ENCODE measurements at regions not wholly inside any gene's neighbourhood (a gene's known extent, or its start where the extent isn't known, plus 50 kb on each side); places are given as distances from the start of the nearest gene placed in this dataset.

- no peak overlapping the region for H3K9ac ChIP-seq (ENCODE audit: low read length)
- no peak overlapping the region for H3K4me3 ChIP-seq (ENCODE audit: low read depth, low read length, poor library complexity, severe bottlenecking)
- H3K79me2 ChIP-seq (ENCODE audit: insufficient read depth, low read length), result no peaks in the 10 kb centered on the region
- no peak overlapping the region for H3K27ac ChIP-seq (ENCODE audit: low read depth, low read length, poor library complexity, severe bottlenecking)
- no peaks in the 10 kb centered on the region; the same call in 1 of the 2 replicates for H3K27me3 ChIP-seq (ENCODE audit: insufficient read depth, low read length)
- H3F3A ChIP-seq (ENCODE audit: insufficient read depth, low read length), result no peaks in the 10 kb centered on the region
- no peaks in the 10 kb centered on the region for H3K4me1 ChIP-seq (ENCODE audit: insufficient read depth, low read length, severe bottlenecking)
- H3K9me3 ChIP-seq (ENCODE audit: low read length), result no peaks in the 10 kb centered on the region
- no peak overlapping the region for H3K4me2 ChIP-seq (ENCODE audit: low read length)
- no peaks in the 10 kb centered on the region for H3K9me2 ChIP-seq (ENCODE audit: low read depth, low read length)
- no peak for TF ChIP-seq EZH2 (IDR thresholded peaks at IDR 0.05; ENCODE audit: borderline replicate concordance, low read length)
- TF ChIP-seq CTCF (IDR thresholded peaks at IDR 0.05; ENCODE audit: low read length), result no peak
- H2AFZ ChIP-seq (ENCODE audit: low read length), result no peak overlapping the region
- H4K20me1 ChIP-seq (ENCODE audit: insufficient read depth, low read length), result no peaks in the 10 kb centered on the region
- H3K36me3 ChIP-seq (ENCODE audit: insufficient read depth, low read length), result no peaks in the 10 kb centered on the region
These were observed 111.1 kb upstream of the ANO1 start for GRCh38 chr11:69966910-69967483.

GRCh38 chr11:69967484-69967883 lies 110.6 kb upstream of the ANO1 start:
- no peaks in the 10 kb centered on the region for H4K20me1 ChIP-seq (ENCODE audit: insufficient read depth, low read length)
- H3K4me2 ChIP-seq (ENCODE audit: low read length), result no peak overlapping the region
- no peaks in the 10 kb centered on the region for H3F3A ChIP-seq (ENCODE audit: insufficient read depth, low read length)
- H2AFZ ChIP-seq (ENCODE audit: low read length), result no peak overlapping the region
- H3K4me1 ChIP-seq (ENCODE audit: insufficient read depth, low read length, severe bottlenecking), result no peaks in the 10 kb centered on the region
- no peaks in the 10 kb centered on the region for H3K36me3 ChIP-seq (ENCODE audit: insufficient read depth, low read length)
- no peaks in the 10 kb centered on the region for H3K9me3 ChIP-seq (ENCODE audit: low read length)
- H3K27me3 ChIP-seq (ENCODE audit: insufficient read depth, low read length), result peaks cover 4% of the 10 kb centered on the region; the same call in 1 of the 2 replicates
- no peaks in the 10 kb centered on the region for H3K9me2 ChIP-seq (ENCODE audit: low read depth, low read length)
- no peak overlapping the region for H3K27ac ChIP-seq (ENCODE audit: low read depth, low read length, poor library complexity, severe bottlenecking)
- H3K79me2 ChIP-seq (ENCODE audit: insufficient read depth, low read length), result no peaks in the 10 kb centered on the region
- no peak overlapping the region for H3K9ac ChIP-seq (ENCODE audit: low read length)
- no peak overlapping the region for H3K4me3 ChIP-seq (ENCODE audit: low read depth, low read length, poor library complexity, severe bottlenecking)
- TF ChIP-seq CTCF (IDR thresholded peaks at IDR 0.05; ENCODE audit: low read length), result no peak

GRCh38 chr11:69968396-69969347 lies 109.4 kb upstream of the ANO1 start:
- H3K9me2 ChIP-seq (ENCODE audit: low read depth, low read length), result no peaks in the 10 kb centered on the region
- peaks cover 4% of the 10 kb centered on the region; the same call in 1 of the 2 replicates for H3K27me3 ChIP-seq (ENCODE audit: insufficient read depth, low read length)
- no peaks in the 10 kb centered on the region for H3K9me3 ChIP-seq (ENCODE audit: low read length)
- H3K4me2 ChIP-seq (ENCODE audit: low read length), result no peak overlapping the region
- H3F3A ChIP-seq (ENCODE audit: insufficient read depth, low read length), result no peaks in the 10 kb centered on the region
- H3K27ac ChIP-seq (ENCODE audit: low read depth, low read length, poor library complexity, severe bottlenecking), result no peak overlapping the region
- TF ChIP-seq CTCF (IDR thresholded peaks at IDR 0.05; ENCODE audit: low read length), result no peak
- no peak for TF ChIP-seq EZH2 (IDR thresholded peaks at IDR 0.05; ENCODE audit: borderline replicate concordance, low read length)
- no peaks in the 10 kb centered on the region for H3K4me1 ChIP-seq (ENCODE audit: insufficient read depth, low read length, severe bottlenecking)
- H4K20me1 ChIP-seq (ENCODE audit: insufficient read depth, low read length), result no peaks in the 10 kb centered on the region
- no peak overlapping the region for H3K9ac ChIP-seq (ENCODE audit: low read length)
- no peaks in the 10 kb centered on the region for H3K36me3 ChIP-seq (ENCODE audit: insufficient read depth, low read length)
- no peak overlapping the region for H3K4me3 ChIP-seq (ENCODE audit: low read depth, low read length, poor library complexity, severe bottlenecking)
- H3K79me2 ChIP-seq (ENCODE audit: insufficient read depth, low read length), result no peaks in the 10 kb centered on the region
- H2AFZ ChIP-seq (ENCODE audit: low read length), result no peak overlapping the region

All from OCI-LY1 (cell line).